Stimulated activated effector memory CD8-positive, alpha-beta T cell treated with anti-CD3 and anti-CD28 coated beads, Interleukin-12 subunit alpha, Interleukin-12 subunit beta, amount 100 ng/mL, for 72 hours (primary cell): ENCODE measurements at regions not wholly inside any gene's neighbourhood (a gene's known extent, or its start where the extent isn't known, plus 50 kb on each side); places are given as distances from the start of the nearest gene placed in this dataset.
A peak's percentile ranks its signal among the peaks of the same experiment; 100 is the strongest.
"Not testable (repeated sequence)": the region's sequence is repeated elsewhere in the genome, so short reads cannot be mapped to it uniquely, and the experiment has no call there.

Experiments used
- ATAC-seq: fragments of 150-1000 bp; cut with Tn5 transposase; 2 replicates; pipeline ENCODE4 v1.10.0; 2021
- DNase-seq, 2 donors: peaks; one replicate each; pipeline ENCODE4 v3.0.0; 2021 to 2022; ENCODE audit warnings: low spot score in 2 of 2
- H3K27ac Mint-ChIP-seq: one replicate; pipeline ENCODE4 v1.8.0; 2022; ENCODE audit warnings: mild to moderate bottlenecking, mixed read lengths
- H3K36me3 Mint-ChIP-seq: one replicate; pipeline ENCODE4 v1.8.0; 2022; ENCODE audit warnings: mild to moderate bottlenecking, mixed read lengths
- H3K4me1 Mint-ChIP-seq: one replicate; pipeline ENCODE4 v1.8.0; 2022; ENCODE audit warnings: mixed read lengths
- H3K4me3 Mint-ChIP-seq: one replicate; pipeline ENCODE4 v1.8.0; 2022; ENCODE audit warnings: mild to moderate bottlenecking, mixed read lengths
- H3K9me3 Mint-ChIP-seq: one replicate; pipeline ENCODE4 v1.8.0; 2022; ENCODE audit warnings: mixed read lengths

GRCh38 chr18:46179306-46179705 is 75.1 kb downstream of the HAUS1 start:
- ATAC-seq: no peak
- Mint-ChIP-seq H3K4me3 (no peak overlapping the region), H3K4me1 (peaks cover 75% of the 10 kb centered on the region), H3K36me3 (peaks cover 37% of the 10 kb centered on the region), H3K27ac (peak overlapping the region; percentile 56), H3K9me3 (no peaks in the 10 kb centered on the region)
- no peak for DNase-seq

GRCh38 chr18:46182633-46183358 is 78.6 kb downstream of the HAUS1 start:
- no peak overlapping the region for H3K4me3 Mint-ChIP-seq
- peaks cover 39% of the 10 kb centered on the region for H3K36me3 Mint-ChIP-seq
- no peaks in the 10 kb centered on the region for H3K9me3 Mint-ChIP-seq
- H3K27ac Mint-ChIP-seq: peak overlapping the region; percentile 34
- DNase-seq (no peak), ATAC-seq (no peak)
- peaks cover 60% of the 10 kb centered on the region for H3K4me1 Mint-ChIP-seq

DNA sequence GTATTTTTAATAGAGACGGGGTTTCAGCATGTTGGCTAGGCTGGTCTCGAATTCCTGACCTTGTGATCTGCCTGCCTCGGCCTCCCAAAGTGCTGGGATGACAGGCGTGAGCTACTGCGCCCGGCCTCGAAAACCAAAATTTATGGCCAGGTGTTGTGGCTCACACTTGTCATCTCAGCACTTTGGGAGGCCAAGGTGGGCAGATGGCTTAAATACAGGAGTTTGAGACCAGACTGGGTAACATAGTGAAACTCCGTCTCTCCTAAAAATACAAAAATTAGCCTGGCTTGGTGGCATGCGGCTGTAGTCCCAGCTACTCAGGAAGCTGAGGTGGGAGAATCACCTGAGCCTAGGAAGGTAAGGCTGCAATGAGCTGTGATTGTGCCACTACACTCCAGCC is 80.1 kb downstream of the HAUS1 start:
- H3K4me3 Mint-ChIP-seq, DNase-seq, ATAC-seq, H3K9me3 Mint-ChIP-seq: not testable (repeated sequence)
- H3K36me3 Mint-ChIP-seq: peaks cover 37% of the 10 kb centered on the region
- peak overlapping the region; percentile 29 for H3K27ac Mint-ChIP-seq
- H3K4me1 Mint-ChIP-seq: peaks cover 53% of the 10 kb centered on the region

GRCh38 chr18:46184727-46185126 is 80.5 kb downstream of the HAUS1 start:
- peaks cover 48% of the 10 kb centered on the region for H3K4me1 Mint-ChIP-seq

GRCh38 chr18:46190667-46191066 is 86.5 kb downstream of the HAUS1 start:
- no peaks in the 10 kb centered on the region for H3K9me3 Mint-ChIP-seq
- peaks cover 13% of the 10 kb centered on the region for H3K4me1 Mint-ChIP-seq
- DNase-seq (no peak), ATAC-seq (peak; percentile 67)
- H3K4me3 Mint-ChIP-seq: no peak overlapping the region
- H3K27ac Mint-ChIP-seq: no peak overlapping the region
- H3K36me3 Mint-ChIP-seq: peaks cover 33% of the 10 kb centered on the region

More at GRCh38 chr18:46184727-46185126, 80.5 kb downstream of the HAUS1 start:
- no peaks in the 10 kb centered on the region for H3K9me3 Mint-ChIP-seq
- no peak overlapping the region for H3K4me3 Mint-ChIP-seq
- H3K27ac Mint-ChIP-seq: peak overlapping the region; percentile 29
- ATAC-seq (no peak), DNase-seq (no peak)
- H3K36me3 Mint-ChIP-seq: peaks cover 33% of the 10 kb centered on the region

DNA sequence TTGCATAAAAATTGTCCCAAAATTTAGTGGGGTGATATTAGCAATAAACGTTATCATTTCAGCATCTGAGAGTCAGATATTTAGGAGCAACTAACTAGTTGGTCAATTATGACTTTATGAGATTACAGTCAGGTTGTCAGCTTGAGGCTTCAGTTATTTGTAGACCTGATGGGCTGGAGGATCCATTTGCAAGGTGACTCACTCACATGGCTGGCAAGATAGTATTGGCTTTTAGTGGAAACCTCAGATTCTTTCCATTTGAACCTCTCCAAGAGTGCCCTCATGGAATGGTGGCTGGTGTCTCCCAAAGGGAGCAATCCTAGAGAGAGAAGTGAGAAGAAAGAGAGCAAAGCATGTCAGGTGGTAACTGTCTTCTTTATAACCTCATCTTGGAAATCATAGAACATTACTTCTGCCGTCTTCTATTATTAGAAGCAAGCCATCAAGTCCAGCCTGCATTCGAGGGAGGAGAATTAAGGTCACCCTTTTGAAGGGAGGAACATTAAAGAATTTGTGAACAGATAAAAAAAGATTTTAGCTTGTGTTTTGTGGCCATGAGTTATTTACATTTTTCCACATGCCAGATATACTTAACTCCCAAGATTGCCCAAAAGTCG is 92.5 kb downstream of the HAUS1 start:
- ATAC-seq (no peak), DNase-seq (no peak)
- H3K4me1 Mint-ChIP-seq: peaks cover 29% of the 10 kb centered on the region
- no peaks in the 10 kb centered on the region for H3K9me3 Mint-ChIP-seq
- peaks cover 39% of the 10 kb centered on the region for H3K36me3 Mint-ChIP-seq
- H3K4me3 Mint-ChIP-seq: no peak overlapping the region
- no peak overlapping the region for H3K27ac Mint-ChIP-seq

GRCh38 chr18:46199515-46200147 is 95.4 kb downstream of the HAUS1 start:
- Mint-ChIP-seq H3K9me3 (no peaks in the 10 kb centered on the region), H3K36me3 (peaks cover 39% of the 10 kb centered on the region), H3K27ac (peak overlapping the region; percentile 70), H3K4me1 (peaks cover 40% of the 10 kb centered on the region), H3K4me3 (no peak overlapping the region)
- ATAC-seq: peak; percentile 55
- DNase-seq: no peak

GRCh38 chr18:46200178-46201055 is 96.2 kb downstream of the HAUS1 start:
- peak overlapping the region; percentile 70 for H3K27ac Mint-ChIP-seq
- peaks cover 31% of the 10 kb centered on the region for H3K36me3 Mint-ChIP-seq
- H3K4me3 Mint-ChIP-seq, ATAC-seq, DNase-seq, H3K9me3 Mint-ChIP-seq: not testable (repeated sequence)
- peaks cover 40% of the 10 kb centered on the region for H3K4me1 Mint-ChIP-seq

- peaks cover 61% of the 10 kb centered on the region for H3K4me1 Mint-ChIP-seq
- DNase-seq (no peak), ATAC-seq (no peak)
- H3K9me3 Mint-ChIP-seq: no peaks in the 10 kb centered on the region
- no peak overlapping the region for H3K4me3 Mint-ChIP-seq
- H3K27ac Mint-ChIP-seq: no peak overlapping the region
- H3K36me3 Mint-ChIP-seq: peaks cover 26% of the 10 kb centered on the region
These were observed 100.0 kb downstream of the HAUS1 start for GRCh38 chr18:46204143-46204542.

- Mint-ChIP-seq H3K4me3 (no peak overlapping the region), H3K27ac (no peak overlapping the region), H3K36me3 (peaks cover 11% of the 10 kb centered on the region), H3K9me3 (no peaks in the 10 kb centered on the region), H3K4me1 (peaks cover 71% of the 10 kb centered on the region)
- DNase-seq (no peak), ATAC-seq (no peak)
These were observed 103.8 kb downstream of the HAUS1 start for GRCh38 chr18:46207985-46208384.

DNA sequence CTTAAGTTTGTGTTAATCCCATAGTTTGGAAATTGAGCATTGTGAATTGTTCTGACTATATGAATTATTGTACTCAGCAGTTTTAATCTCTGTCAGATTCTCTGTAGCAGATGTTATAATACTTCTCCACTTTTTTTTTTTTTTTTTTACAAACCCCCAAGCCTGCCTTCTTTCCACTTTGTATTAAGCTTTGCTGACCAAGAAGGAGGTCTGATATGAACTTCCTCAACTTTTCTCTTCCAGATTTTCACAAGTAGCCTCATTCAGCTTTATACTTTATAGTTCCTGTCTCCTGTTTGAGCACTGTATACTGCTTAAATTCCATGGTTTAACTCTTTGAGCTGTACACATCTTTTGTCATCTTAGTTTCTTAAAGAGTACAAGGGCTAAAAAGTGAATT is 105.0 kb downstream of the HAUS1 start:
- ATAC-seq: no peak
- H3K4me3 Mint-ChIP-seq: no peak overlapping the region
- no peaks in the 10 kb centered on the region for H3K9me3 Mint-ChIP-seq
- DNase-seq: no peak
- H3K4me1 Mint-ChIP-seq: peaks cover 60% of the 10 kb centered on the region
- peaks cover 11% of the 10 kb centered on the region for H3K36me3 Mint-ChIP-seq
- peak overlapping the region; percentile 6 for H3K27ac Mint-ChIP-seq

DNA sequence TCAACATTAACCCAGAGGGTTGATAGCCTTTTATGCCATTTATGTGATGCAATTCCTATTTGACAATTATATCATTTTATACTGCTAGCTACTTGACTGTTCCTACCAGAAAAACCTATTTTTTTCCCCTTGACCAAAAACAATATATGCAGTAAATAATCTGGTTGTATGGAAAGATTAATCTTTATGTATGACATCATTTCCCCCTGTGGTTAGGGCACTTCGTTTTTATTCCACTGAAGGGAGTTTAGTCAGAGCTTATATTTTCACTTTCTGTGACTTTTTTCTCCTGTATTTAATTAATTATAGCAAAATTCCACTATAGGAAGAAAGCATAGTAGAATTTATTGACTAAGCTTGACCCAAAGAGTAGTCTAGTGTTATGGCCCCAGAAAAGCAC is 107.6 kb downstream of the HAUS1 start:
- H3K36me3 Mint-ChIP-seq: peaks cover 22% of the 10 kb centered on the region
- DNase-seq (no peak), ATAC-seq (peak; percentile 78)
- H3K4me3 Mint-ChIP-seq: peak overlapping the region; percentile 11
- no peaks in the 10 kb centered on the region for H3K9me3 Mint-ChIP-seq
- H3K27ac Mint-ChIP-seq: peak overlapping the region; percentile 47
- peaks cover 61% of the 10 kb centered on the region for H3K4me1 Mint-ChIP-seq

DNA sequence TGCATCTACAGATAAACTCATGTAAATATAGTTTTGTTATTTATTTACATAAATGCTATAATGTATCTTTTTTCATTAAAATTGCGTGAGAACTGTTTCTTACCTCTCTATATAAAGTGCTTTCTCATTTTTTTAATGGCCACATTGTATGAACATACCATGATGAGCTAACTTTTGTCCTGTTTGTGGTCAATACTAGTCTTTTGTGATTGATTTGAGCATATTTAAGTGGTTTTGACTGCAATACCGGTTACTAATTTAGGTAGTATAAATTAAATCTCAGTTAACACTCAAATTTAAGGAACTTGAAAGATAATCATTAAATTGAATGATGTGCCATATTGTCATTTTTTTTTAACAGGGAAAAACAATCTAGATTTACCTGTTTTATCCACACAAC is 108.2 kb downstream of the HAUS1 start:
- Mint-ChIP-seq H3K4me1 (peaks cover 60% of the 10 kb centered on the region), H3K9me3 (no peaks in the 10 kb centered on the region), H3K4me3 (peak overlapping the region; percentile 11), H3K27ac (peak overlapping the region; percentile 47), H3K36me3 (peaks cover 26% of the 10 kb centered on the region)
- DNase-seq (no peak), ATAC-seq (peak; percentile 85)

DNA sequence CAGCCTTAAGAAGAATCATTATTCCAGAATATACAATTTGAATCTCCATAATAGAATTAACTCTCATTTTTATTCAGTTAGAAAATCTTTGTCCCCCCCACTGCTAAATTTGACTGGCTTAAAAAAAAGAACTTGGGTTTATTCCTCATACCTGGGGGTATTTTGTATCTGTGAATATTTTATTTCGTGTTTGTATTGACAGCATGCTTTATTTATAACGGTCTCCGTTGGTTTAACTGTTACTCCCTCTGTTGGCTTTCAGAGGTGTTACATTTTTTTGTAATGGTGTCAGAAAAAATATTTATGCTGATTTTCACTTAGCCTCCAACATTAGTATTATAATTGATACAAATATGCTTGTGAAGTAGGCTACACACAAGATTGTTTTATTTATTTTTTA is 109.1 kb downstream of the HAUS1 start:
- ATAC-seq: no peak
- peaks cover 33% of the 10 kb centered on the region for H3K36me3 Mint-ChIP-seq
- H3K9me3 Mint-ChIP-seq: no peaks in the 10 kb centered on the region
- peaks cover 56% of the 10 kb centered on the region for H3K4me1 Mint-ChIP-seq
- DNase-seq: no peak
- H3K4me3 Mint-ChIP-seq: no peak overlapping the region
- H3K27ac Mint-ChIP-seq: no peak overlapping the region

DNA sequence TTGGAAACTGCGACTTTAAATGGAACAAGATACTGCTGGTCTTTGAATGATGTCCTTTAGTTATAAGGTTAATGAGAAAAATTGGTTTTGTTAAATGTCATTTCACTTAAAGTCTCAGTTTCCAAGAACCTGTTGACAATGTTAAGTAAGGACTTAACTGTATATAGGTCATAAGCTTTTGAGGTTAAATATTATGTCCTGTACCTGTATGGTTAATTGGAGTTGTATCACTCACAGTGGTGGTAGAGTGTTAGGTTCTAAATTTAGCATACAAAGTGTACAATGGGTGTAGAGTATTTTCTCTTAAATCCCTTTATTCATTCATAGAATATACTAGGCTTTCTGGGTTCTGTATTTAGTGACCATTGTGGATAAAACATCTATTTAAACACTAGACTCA is 110.2 kb downstream of the HAUS1 start:
- ATAC-seq: no peak

More for the DNA sequence above, 110.2 kb downstream of the HAUS1 start:
- H3K4me1 Mint-ChIP-seq: peaks cover 50% of the 10 kb centered on the region
- no peak overlapping the region for H3K27ac Mint-ChIP-seq
- peaks cover 44% of the 10 kb centered on the region for H3K36me3 Mint-ChIP-seq
- no peaks in the 10 kb centered on the region for H3K9me3 Mint-ChIP-seq
- DNase-seq: no peak
- H3K4me3 Mint-ChIP-seq: no peak overlapping the region
